PC-9 (cell line): ENCODE measurements at regions not wholly inside any gene's neighbourhood (a gene's known extent, or its start where the extent isn't known, plus 50 kb on each side); places are given as distances from the start of the nearest gene placed in this dataset.

ENCODE experiments used
- BruUV-seq: library from RNA; stranded (reverse); fragments of 400-500 nt; replicated peaks from 2 replicates; lab custom pipeline; 2021; lab: Mats Ljungman, UMichigan
- CTCF ChIA-PET: fragments of 300-600 bp; sonication (Branson Sonifier 250); formaldehyde crosslinking; loops from one replicate; lab custom pipeline; 2022; ENCODE audit warnings: antibody characterized with exemption; lab: Charles Lee
- POLR2A ChIA-PET: fragments of 300-600 bp; sonication (Branson Sonifier 250); formaldehyde crosslinking; loops from one replicate; lab custom pipeline; 2022; ENCODE audit warnings: antibody characterized with exemption; ENCODE audit not compliant: unreplicated experiment; lab: Charles Lee
- DNase-seq, 2 experiments: peaks; one replicate each; pipeline versions ENCODE4 v3.0.0 to v3.0.0-alpha.2; 2015 to 2022; ENCODE audit warnings: mixed read lengths in 1 of 2
- H2AFZ ChIP-seq: fragments of 200-600 bp; sonication (generic); 2 replicates; pipeline ENCODE4 v1.8.1; 2017; ENCODE audit warnings: antibody characterized with exemption
- H3F3A ChIP-seq: fragments of 200-600 bp; sonication (generic); 2 replicates; pipeline ENCODE4 v1.8.1; 2017; ENCODE audit warnings: antibody characterized with exemption, mild to moderate bottlenecking, low read depth; ENCODE audit not compliant: insufficient read depth
- H3K27ac ChIP-seq: fragments of 200-600 bp; sonication (generic); 2 replicates; pipeline ENCODE4 v1.6.1; 2016; ENCODE audit warnings: mixed run types
- H3K27me3 ChIP-seq: fragments of 200-600 bp; sonication (generic); 2 replicates; pipeline ENCODE4 v1.6.1; 2016; ENCODE audit warnings: low read depth, mixed run types; ENCODE audit not compliant: insufficient read depth
- H3K36me3 ChIP-seq: fragments of 200-600 bp; sonication (generic); 2 replicates; pipeline ENCODE4 v1.6.1; 2016; ENCODE audit warnings: low read depth, mixed run types
- H3K4me1 ChIP-seq: fragments of 200-600 bp; sonication (generic); replicated peaks from 2 replicates; pipeline ENCODE4 v1.6.1; 2016; ENCODE audit warnings: mixed run types; ENCODE audit not compliant: insufficient read depth
- H3K4me2 ChIP-seq: fragments of 200-600 bp; sonication (generic); 2 replicates; pipeline ENCODE4 v1.6.1; 2017; ENCODE audit warnings: mixed run types
- H3K4me3 ChIP-seq: fragments of 200-600 bp; sonication (generic); 2 replicates; pipeline ENCODE4 v1.6.1; 2016; ENCODE audit warnings: mixed run types
- H3K79me2 ChIP-seq: fragments of 200-600 bp; sonication (generic); 2 replicates; pipeline ENCODE4 v1.6.1; 2017; ENCODE audit warnings: low read depth, mixed run types
- H3K9me2 ChIP-seq: fragments of 200-600 bp; sonication (generic); 2 replicates; pipeline ENCODE4 v1.8.1; 2017; ENCODE audit warnings: mild to moderate bottlenecking; ENCODE audit not compliant: insufficient read depth
- H3K9me3 ChIP-seq: fragments of 200-600 bp; sonication (generic); 2 replicates; pipeline ENCODE4 v1.8.1; 2016; ENCODE audit warnings: low read depth; ENCODE audit not compliant: insufficient read depth
- H4K20me1 ChIP-seq: fragments of 200-600 bp; sonication (generic); 2 replicates; pipeline ENCODE4 v1.8.1; 2017; ENCODE audit not compliant: insufficient read depth
- CTCF ChIP-seq: fragments of 200-600 bp; sonication (generic); conservative IDR thresholded peaks from 2 replicates; pipeline ENCODE4 v1.6.1; 2017; ENCODE audit warnings: mixed run types, antibody characterized with exemption, mild to moderate bottlenecking, moderate library complexity
- EZH2 ChIP-seq: fragments of 200-600 bp; sonication (generic); IDR thresholded peaks from 2 replicates; pipeline ENCODE4 v1.8.0; 2017; ENCODE audit warnings: antibody characterized with exemption, low read depth
- intact Hi-C: fragments of 100-400 bp; cut with micrococcal nuclease; formaldehyde crosslinking; loops from one replicate; pipeline ENCODE4 v1.10.0; 2022; ENCODE audit not compliant: unreplicated experiment

GRCh38 chr5:152882621-152883020 lies 477.5 kb upstream of the NMUR2 start:
- H3K4me3 ChIP-seq = no peak overlapping the region

GRCh38 chr5:152883066-152883775 lies 478.1 kb upstream of the NMUR2 start:
- TF ChIP-seq EZH2 (no peak), CTCF (no peak)
- intact Hi-C loops = no loop called here
- ChIA-PET POLR2A (no interaction called here), CTCF (interaction anchor here (0.6 kb wide), 1 partner anchor 22 kb away, joined by 3 read pairs; no protein-coding TSS in a partner anchor)
- Histone ChIP-seq H4K20me1 (no peaks in the 10 kb centered on the region), H3K4me3 (no peak overlapping the region), H3K4me2 (no peak overlapping the region), H3K9me3 (no peaks in the 10 kb centered on the region), H2AFZ (no peak overlapping the region), H3K27me3 (no peaks in the 10 kb centered on the region), H3K36me3 (no peaks in the 10 kb centered on the region), H3K4me1 (no peaks in the 10 kb centered on the region), H3K27ac (no peak overlapping the region), H3K79me2 (no peaks in the 10 kb centered on the region), H3K9me2 (no peaks in the 10 kb centered on the region), H3F3A (no peaks in the 10 kb centered on the region)
- DNase-seq = no peak
- BruUV-seq = no TSS peak

More at GRCh38 chr5:152882621-152883020, 477.5 kb upstream of the NMUR2 start:
- Histone ChIP-seq H3K36me3 (no peaks in the 10 kb centered on the region), H4K20me1 (no peaks in the 10 kb centered on the region), H2AFZ (no peak overlapping the region), H3K27ac (no peak overlapping the region), H3K27me3 (no peaks in the 10 kb centered on the region), H3F3A (no peaks in the 10 kb centered on the region), H3K4me1 (no peaks in the 10 kb centered on the region), H3K79me2 (no peaks in the 10 kb centered on the region), H3K4me2 (no peak overlapping the region), H3K9me3 (no peaks in the 10 kb centered on the region), H3K9me2 (no peaks in the 10 kb centered on the region)
- ChIA-PET POLR2A (no interaction called here), CTCF (interaction anchor here (0.6 kb wide), 1 partner anchor 22 kb away, joined by 3 read pairs; no protein-coding TSS in a partner anchor)
- DNase-seq = no peak
- TF ChIP-seq EZH2 = no peak
- no peak for TF ChIP-seq CTCF
- BruUV-seq = no TSS peak
- intact Hi-C loops = no loop called here

- POLR2A ChIA-PET = no interaction called here
- H3K9me3 ChIP-seq = no peaks in the 10 kb centered on the region
- H3K79me2 ChIP-seq = no peaks in the 10 kb centered on the region
- no TSS peak for BruUV-seq
- TF ChIP-seq EZH2 = no peak
- TF ChIP-seq CTCF = no peak
- no peaks in the 10 kb centered on the region for H3F3A ChIP-seq
- H3K36me3 ChIP-seq = no peaks in the 10 kb centered on the region
- no peak overlapping the region for H3K4me2 ChIP-seq
- H4K20me1 ChIP-seq = no peaks in the 10 kb centered on the region
- no peaks in the 10 kb centered on the region for H3K9me2 ChIP-seq
- no peak overlapping the region for H2AFZ ChIP-seq
- H3K4me3 ChIP-seq = no peak overlapping the region
- intact Hi-C loops = no loop called here
- H3K27ac ChIP-seq = no peak overlapping the region
- CTCF ChIA-PET = no interaction called here
- DNase-seq = no peak
- H3K4me1 ChIP-seq = no peaks in the 10 kb centered on the region
- H3K27me3 ChIP-seq = no peaks in the 10 kb centered on the region
Measured at GRCh38 chr5:152884006-152884405, 478.9 kb upstream of the NMUR2 start.
